BLaER1 (cell line): ENCODE measurements at regions not wholly inside any gene's neighbourhood (a gene's known extent, or its start where the extent isn't known, plus 50 kb on each side); places are given as distances from the start of the nearest gene placed in this dataset.

ENCODE experiments used
- H3K27ac ChIP-seq: shearing (Covaris generic); formaldehyde crosslinking; 2 replicates; pipeline ENCODE4 v1.8.1; 2022
- H3K27me3 ChIP-seq: shearing (Covaris generic); formaldehyde crosslinking; 2 replicates; pipeline ENCODE4 v1.8.1; 2022
- H3K36me3 ChIP-seq: shearing (Covaris generic); formaldehyde crosslinking; 2 replicates; pipeline ENCODE4 v1.8.1; 2022
- H3K4me1 ChIP-seq: shearing (Covaris generic); formaldehyde crosslinking; 2 replicates; pipeline ENCODE4 v1.8.1; 2022
- H3K4me2 ChIP-seq: shearing (Covaris generic); formaldehyde crosslinking; 2 replicates; pipeline ENCODE4 v1.8.1; 2022
- H3K4me3 ChIP-seq: shearing (Covaris generic); formaldehyde crosslinking; 2 replicates; pipeline ENCODE4 v1.8.1; 2022
- H3K9ac ChIP-seq: shearing (Covaris generic); formaldehyde crosslinking; 2 replicates; pipeline ENCODE4 v1.8.1; 2022
- H3K9me3 ChIP-seq: shearing (Covaris generic); formaldehyde crosslinking; 2 replicates; pipeline ENCODE4 v1.8.1; 2022
- H4K20me1 ChIP-seq: shearing (Covaris generic); formaldehyde crosslinking; 2 replicates; pipeline ENCODE4 v1.8.1; 2022
- Cebpa-rat ChIP-seq: shearing (Covaris generic); IDR thresholded peaks from 2 replicates; pipeline ENCODE4 v1.8.1; 2022

GRCh38 chr6:54775576-54775975, 71.0 kb upstream of the FAM83B start:
- no peak overlapping the region for H3K4me2 ChIP-seq
- H3K4me3 ChIP-seq = no peak overlapping the region
- no peak overlapping the region for H3K9ac ChIP-seq
- H3K9me3 ChIP-seq = peaks cover 7% of the 10 kb centered on the region; the same call in 1 of the 2 replicates
- H3K27ac ChIP-seq = no peak overlapping the region
- no peak for TF ChIP-seq Cebpa-rat
- no peaks in the 10 kb centered on the region for H3K36me3 ChIP-seq
- H4K20me1 ChIP-seq = no peaks in the 10 kb centered on the region
- no peaks in the 10 kb centered on the region for H3K27me3 ChIP-seq
- no peaks in the 10 kb centered on the region for H3K4me1 ChIP-seq

GRCh38 chr6:54776891-54777290, 69.7 kb upstream of the FAM83B start:
- Histone ChIP-seq H3K4me1 (no peaks in the 10 kb centered on the region), H3K36me3 (no peaks in the 10 kb centered on the region), H3K27ac (no peak overlapping the region), H3K4me3 (no peak overlapping the region), H3K27me3 (no peaks in the 10 kb centered on the region), H3K9ac (no peak overlapping the region), H3K9me3 (peaks cover 7% of the 10 kb centered on the region; the same call in 1 of the 2 replicates), H4K20me1 (no peaks in the 10 kb centered on the region), H3K4me2 (no peak overlapping the region)
- TF ChIP-seq Cebpa-rat = no peak

GRCh38 chr6:54778731-54779130, 67.8 kb upstream of the FAM83B start:
- Histone ChIP-seq H3K4me3 (no peak overlapping the region), H3K27ac (no peak overlapping the region), H3K9ac (no peak overlapping the region), H3K4me2 (no peak overlapping the region), H3K4me1 (no peaks in the 10 kb centered on the region), H3K36me3 (no peaks in the 10 kb centered on the region), H3K9me3 (peaks cover 7% of the 10 kb centered on the region; the same call in 1 of the 2 replicates), H3K27me3 (no peaks in the 10 kb centered on the region), H4K20me1 (no peaks in the 10 kb centered on the region)
- no peak for TF ChIP-seq Cebpa-rat

- Histone ChIP-seq H3K36me3 (no peaks in the 10 kb centered on the region), H3K4me3 (no peak overlapping the region), H4K20me1 (no peaks in the 10 kb centered on the region), H3K4me2 (peak overlapping the region; percentile 19; the same call in 1 of the 2 replicates), H3K27me3 (no peaks in the 10 kb centered on the region), H3K9ac (no peak overlapping the region), H3K4me1 (no peaks in the 10 kb centered on the region), H3K9me3 (no peaks in the 10 kb centered on the region), H3K27ac (no peak overlapping the region)
- TF ChIP-seq Cebpa-rat = no peak
Measured at GRCh38 chr6:54784011-54784410, 62.6 kb upstream of the FAM83B start.

- no peaks in the 10 kb centered on the region for H3K27me3 ChIP-seq
- H3K36me3 ChIP-seq = no peaks in the 10 kb centered on the region
- no peaks in the 10 kb centered on the region for H3K9me3 ChIP-seq
- H4K20me1 ChIP-seq = no peaks in the 10 kb centered on the region
- no peaks in the 10 kb centered on the region for H3K4me1 ChIP-seq
- H3K4me3 ChIP-seq = no peak overlapping the region
- TF ChIP-seq Cebpa-rat = no peak
- H3K27ac ChIP-seq = no peak overlapping the region
- H3K4me2 ChIP-seq = no peak overlapping the region
- H3K9ac ChIP-seq = no peak overlapping the region
Measured at GRCh38 chr6:54786154-54786553, 60.4 kb upstream of the FAM83B start.

- Histone ChIP-seq H3K4me3 (no peak overlapping the region), H3K4me1 (no peaks in the 10 kb centered on the region), H3K4me2 (no peak overlapping the region), H4K20me1 (no peaks in the 10 kb centered on the region), H3K9ac (no peak overlapping the region), H3K27me3 (no peaks in the 10 kb centered on the region), H3K9me3 (no peaks in the 10 kb centered on the region), H3K36me3 (no peaks in the 10 kb centered on the region), H3K27ac (no peak overlapping the region)
- no peak for TF ChIP-seq Cebpa-rat
Measured at GRCh38 chr6:54787825-54788224, 58.7 kb upstream of the FAM83B start.
